Cardiac septum (tissue), 1 donor: ENCODE measurements at regions not wholly inside any gene's neighbourhood (a gene's known extent, or its start where the extent isn't known, plus 50 kb on each side); places are given as distances from the start of the nearest gene placed in this dataset.

Experiments
- DNase-seq: peaks from one replicate; pipeline ENCODE4 v3.0.0-alpha.2; 2020; ENCODE audit warnings: low spot score
- intact Hi-C: fragments of 100-400 bp; cut with DNase I; formaldehyde crosslinking; loops from one replicate; pipeline ENCODE4 v1.14.0; 2022
- donor health status: DM: no; HTN: no; CAD: no.

- intact Hi-C loops = loop anchor here (5.0 kb wide), 1 partner anchor 313 kb away; no protein-coding TSS in a partner anchor
These were observed 92.5 kb downstream of the SIK1 start for GRCh38 chr21:43334214-43334958.

GRCh38 chr21:43333298-43334062 is 93.5 kb downstream of the SIK1 start:
- DNase-seq = no peak
- intact Hi-C loops = loop anchor here (5.0 kb wide), 1 partner anchor 314 kb away; no protein-coding TSS in a partner anchor

More at GRCh38 chr21:43334214-43334958, 92.5 kb downstream of the SIK1 start:
- DNase-seq = no peak

- DNase-seq = no peak
- intact Hi-C loops = loop anchor here (5.0 kb wide), 1 partner anchor 314 kb away; no protein-coding TSS in a partner anchor
These were observed 94.1 kb downstream of the SIK1 start for GRCh38 chr21:43332861-43333297.

- intact Hi-C loops = loop anchor here (5.0 kb wide), 1 partner anchor 315 kb away; no protein-coding TSS in a partner anchor
These were observed 94.7 kb downstream of the SIK1 start for GRCh38 chr21:43331962-43332828.

GRCh38 chr21:43331111-43331961 is 95.6 kb downstream of the SIK1 start:
- intact Hi-C loops = loop anchor here (5.0 kb wide), 1 partner anchor 316 kb away; no protein-coding TSS in a partner anchor

More at GRCh38 chr21:43331962-43332828, 94.7 kb downstream of the SIK1 start:
- DNase-seq = no peak

GRCh38 chr21:43330306-43330881 is 96.5 kb downstream of the SIK1 start:
- intact Hi-C loops = loop anchor here (5.0 kb wide), 1 partner anchor 317 kb away; no protein-coding TSS in a partner anchor
- no peak for DNase-seq

More at GRCh38 chr21:43331111-43331961, 95.6 kb downstream of the SIK1 start:
- DNase-seq = no peak

GRCh38 chr21:43329711-43330269 is 97.1 kb downstream of the SIK1 start:
- intact Hi-C loops = loop anchor here (5.0 kb wide), 1 partner anchor 318 kb away; no protein-coding TSS in a partner anchor
- no peak for DNase-seq

- intact Hi-C loops = no loop called here
- no peak for DNase-seq
These were observed 97.8 kb downstream of the SIK1 start for GRCh38 chr21:43328958-43329691.

- DNase-seq = no peak
- intact Hi-C loops = no loop called here
These were observed 98.6 kb downstream of the SIK1 start for GRCh38 chr21:43328185-43328957.

GRCh38 chr21:43325968-43326715 is 100.8 kb downstream of the SIK1 start:
- no peak for DNase-seq
- intact Hi-C loops = no loop called here

GRCh38 chr21:43325036-43325435 is 101.9 kb downstream of the SIK1 start:
- no peak for DNase-seq
- intact Hi-C loops = no loop called here

- intact Hi-C loops = no loop called here
- no peak for DNase-seq
These were observed 102.3 kb downstream of the SIK1 start for GRCh38 chr21:43324596-43324995.

- DNase-seq = peak; percentile 88
- intact Hi-C loops = no loop called here
These were observed 103.5 kb downstream of the SIK1 start for GRCh38 chr21:43323244-43324005.

- DNase-seq = no peak
These were observed 104.1 kb downstream of the SIK1 start for GRCh38 chr21:43322805-43323204.

GRCh38 chr21:43322311-43322710 is 104.6 kb downstream of the SIK1 start:
- no peak for DNase-seq
- intact Hi-C loops = no loop called here

More at GRCh38 chr21:43322805-43323204, 104.1 kb downstream of the SIK1 start:
- intact Hi-C loops = no loop called here
